Gastroesophageal sphincter (tissue), 4 donors: ENCODE measurements at regions not wholly inside any gene's neighbourhood (a gene's known extent, or its start where the extent isn't known, plus 50 kb on each side); places are given as distances from the start of the nearest gene placed in this dataset.
"Not testable (repeated sequence)": the region's sequence is repeated elsewhere in the genome, so short reads cannot be mapped to it uniquely, and the experiment has no call there.

Experiments
- ATAC-seq: fragments of 150-250 bp; one replicate; pipeline ENCODE4 v1.9.1; 2016; ENCODE audit warnings: mild to moderate bottlenecking, moderate library complexity
- H3K27ac ChIP-seq, 4 donors: fragments of 200-600 bp; sonication (generic) in 3 of 4; 1 replicate in 3 of 4; 2 replicates in 1 of 4; pipeline ENCODE4 v1.5.1; 2016 to 2019
- H3K27me3 ChIP-seq: fragments of 200-600 bp; sonication (generic); one replicate; pipeline ENCODE4 v1.5.1; 2019
- H3K36me3 ChIP-seq, 2 donors: fragments of 200-600 bp; sonication (generic); one replicate each; pipeline ENCODE4 v1.5.1; 2019; ENCODE audit warnings: control low read depth in 1 of 2
- H3K4me1 ChIP-seq, 3 donors: fragments of 200-600 bp; sonication (generic); 1 replicate in 2 of 3; 2 replicates in 1 of 3; pipeline ENCODE4 v1.5.1; 2016 to 2019; ENCODE audit warnings: control low read depth in 2 of 3
- H3K4me3 ChIP-seq, 2 donors: fragments of 200-600 bp; sonication (generic); one replicate each; pipeline ENCODE4 v1.5.1; 2019; ENCODE audit warnings: mild to moderate bottlenecking in 1 of 2, moderate library complexity in 1 of 2
- H3K9me3 ChIP-seq, 3 donors: fragments of 200-600 bp; sonication (generic); one replicate each; pipeline ENCODE4 v1.5.1; 2017 to 2019; ENCODE audit warnings: control low read depth in 2 of 3
- EP300 ChIP-seq: sonication (generic); formaldehyde crosslinking; IDR thresholded peaks from one replicate; pipeline ENCODE4 v1.6.1; 2017; ENCODE audit warnings: antibody characterized with exemption, mild to moderate bottlenecking
- POLR2A ChIP-seq, 2 donors: fragments of 450-650 bp; IDR thresholded peaks; one replicate each; pipeline ENCODE4 v1.6.1; 2017; ENCODE audit warnings: antibody characterized with exemption in 2 of 2, mild to moderate bottlenecking in 2 of 2, moderate library complexity in 1 of 2
- POLR2AphosphoS5 ChIP-seq: sonication (generic); formaldehyde crosslinking; IDR thresholded peaks from one replicate; pipeline ENCODE4 v1.6.1; 2017; ENCODE audit warnings: antibody characterized with exemption
- WGBS, 2 donors: methylation state at CpG; one replicate each; pipeline ENCODE4 v1.1.5; 2018; ENCODE audit warnings: low coverage in 1 of 2; 5-methylcytosine and 5-hydroxymethylcytosine counted together
- TF ChIP-seq, protein P1 (sequence below), 4 experiments: fragments of 200-600 bp in 2 of 4; fragments of 450-650 bp in 2 of 4; sonication (generic) in 1 of 4; IDR thresholded peaks; one replicate each; pipeline ENCODE4 v1.5.1; 2017 to 2019; ENCODE audit warnings: antibody characterized with exemption in 4 of 4, mild to moderate bottlenecking in 2 of 4, moderate library complexity in 2 of 4

DNA sequence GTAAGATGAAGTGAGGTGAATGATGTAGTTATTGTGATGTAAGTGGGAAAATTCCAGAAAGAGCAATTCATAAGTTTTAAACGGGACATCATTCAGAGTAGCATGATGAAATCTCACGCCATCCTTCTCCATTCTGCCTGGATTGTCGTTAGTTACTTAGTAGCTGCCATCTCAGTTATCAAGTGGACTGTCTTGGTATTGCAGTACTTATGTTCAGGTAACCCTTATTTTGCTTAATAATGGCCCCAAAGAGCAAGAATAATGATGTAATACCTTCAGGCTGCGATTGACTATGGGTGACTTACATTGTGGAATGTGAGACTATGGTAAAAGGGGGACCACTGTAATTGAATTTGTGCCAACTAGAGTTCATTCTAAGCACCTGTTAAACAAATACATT, 234.1 kb upstream of the TOM1L1 start:
- no peak overlapping the region for H3K27ac ChIP-seq
- ATAC-seq, result no peak
- H3K4me3 ChIP-seq, result no peak overlapping the region
- H3K36me3 ChIP-seq, result no peaks in the 10 kb centered on the region
- TF ChIP-seq POLR2A (IDR thresholded peaks at IDR 0.05), result no peak
- 71 to 85% methylated on average over 4 of the region's 4 CpGs for WGBS, 2 donors
- H3K27me3 ChIP-seq, result no peaks in the 10 kb centered on the region
- no peaks in the 10 kb centered on the region for H3K9me3 ChIP-seq
- no peaks in the 10 kb centered on the region for H3K4me1 ChIP-seq

DNA sequence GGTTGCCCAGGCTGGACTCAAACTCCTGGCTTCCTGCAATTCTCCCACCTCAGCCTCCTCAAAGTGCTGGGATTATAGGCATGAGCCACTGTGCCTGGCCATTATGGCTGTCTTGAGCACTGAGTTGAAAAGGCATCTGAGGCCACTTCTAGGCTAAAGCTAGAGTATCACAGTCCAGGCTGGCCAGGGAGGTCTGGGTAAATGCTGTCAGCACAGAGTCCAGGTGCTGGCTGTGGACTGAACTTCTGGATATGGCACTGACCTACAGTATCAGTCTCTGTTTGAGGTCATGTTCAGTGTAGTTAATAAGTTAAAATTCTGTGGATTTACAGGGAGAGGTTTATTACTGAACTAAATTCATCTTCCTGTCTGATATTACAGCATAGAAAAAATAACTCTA, 222.5 kb upstream of the TOM1L1 start:
- Histone ChIP-seq H3K27me3 (no peaks in the 10 kb centered on the region), H3K27ac (no peak overlapping the region), H3K9me3 (no peaks in the 10 kb centered on the region), H3K4me3 (no peak overlapping the region), H3K4me1 (no peaks in the 10 kb centered on the region), H3K36me3 (no peaks in the 10 kb centered on the region)
- TF ChIP-seq, protein P1, sequence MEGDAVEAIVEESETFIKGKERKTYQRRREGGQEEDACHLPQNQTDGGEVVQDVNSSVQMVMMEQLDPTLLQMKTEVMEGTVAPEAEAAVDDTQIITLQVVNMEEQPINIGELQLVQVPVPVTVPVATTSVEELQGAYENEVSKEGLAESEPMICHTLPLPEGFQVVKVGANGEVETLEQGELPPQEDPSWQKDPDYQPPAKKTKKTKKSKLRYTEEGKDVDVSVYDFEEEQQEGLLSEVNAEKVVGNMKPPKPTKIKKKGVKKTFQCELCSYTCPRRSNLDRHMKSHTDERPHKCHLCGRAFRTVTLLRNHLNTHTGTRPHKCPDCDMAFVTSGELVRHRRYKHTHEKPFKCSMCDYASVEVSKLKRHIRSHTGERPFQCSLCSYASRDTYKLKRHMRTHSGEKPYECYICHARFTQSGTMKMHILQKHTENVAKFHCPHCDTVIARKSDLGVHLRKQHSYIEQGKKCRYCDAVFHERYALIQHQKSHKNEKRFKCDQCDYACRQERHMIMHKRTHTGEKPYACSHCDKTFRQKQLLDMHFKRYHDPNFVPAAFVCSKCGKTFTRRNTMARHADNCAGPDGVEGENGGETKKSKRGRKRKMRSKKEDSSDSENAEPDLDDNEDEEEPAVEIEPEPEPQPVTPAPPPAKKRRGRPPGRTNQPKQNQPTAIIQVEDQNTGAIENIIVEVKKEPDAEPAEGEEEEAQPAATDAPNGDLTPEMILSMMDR (IDR thresholded peaks at IDR 0.05), result no peak
- TF ChIP-seq POLR2A (IDR thresholded peaks at IDR 0.05), result no peak
- TF ChIP-seq EP300, result no peak
- no peak for TF ChIP-seq POLR2AphosphoS5
- no peak for ATAC-seq

DNA sequence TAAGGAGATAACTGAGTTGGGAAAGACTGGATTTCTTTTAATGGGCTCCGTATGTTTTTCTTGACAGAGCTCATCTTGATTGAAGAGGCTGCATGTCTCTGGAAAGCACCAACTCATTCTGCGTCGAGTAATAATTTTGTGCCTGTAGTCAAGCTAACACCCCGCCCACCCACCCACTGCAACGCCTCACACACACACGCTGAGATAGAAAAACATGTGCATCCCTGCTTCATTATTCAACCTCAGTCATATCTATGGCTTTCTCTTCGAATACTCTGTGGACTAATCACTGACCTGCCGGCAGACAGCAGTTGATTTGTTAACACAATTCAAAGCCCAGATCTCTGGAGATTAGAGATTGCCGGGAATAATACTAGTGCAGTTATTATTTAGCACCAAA, 220.2 kb upstream of the TOM1L1 start:
- Histone ChIP-seq H3K27me3 (no peaks in the 10 kb centered on the region), H3K9me3 (no peaks in the 10 kb centered on the region), H3K4me1 (no peaks in the 10 kb centered on the region), H3K27ac (no peak overlapping the region), H3K4me3 (no peak overlapping the region), H3K36me3 (no peaks in the 10 kb centered on the region)
- WGBS, 2 donors, result 52 to 80% methylated on average over 4 to 6 of the region's 9 CpGs
- TF ChIP-seq EP300, result no peak
- TF ChIP-seq, protein P1 (IDR thresholded peaks at IDR 0.05), result no peak
- no peak for TF ChIP-seq POLR2AphosphoS5
- TF ChIP-seq POLR2A (IDR thresholded peaks at IDR 0.05), result no peak
- no peak for ATAC-seq

DNA sequence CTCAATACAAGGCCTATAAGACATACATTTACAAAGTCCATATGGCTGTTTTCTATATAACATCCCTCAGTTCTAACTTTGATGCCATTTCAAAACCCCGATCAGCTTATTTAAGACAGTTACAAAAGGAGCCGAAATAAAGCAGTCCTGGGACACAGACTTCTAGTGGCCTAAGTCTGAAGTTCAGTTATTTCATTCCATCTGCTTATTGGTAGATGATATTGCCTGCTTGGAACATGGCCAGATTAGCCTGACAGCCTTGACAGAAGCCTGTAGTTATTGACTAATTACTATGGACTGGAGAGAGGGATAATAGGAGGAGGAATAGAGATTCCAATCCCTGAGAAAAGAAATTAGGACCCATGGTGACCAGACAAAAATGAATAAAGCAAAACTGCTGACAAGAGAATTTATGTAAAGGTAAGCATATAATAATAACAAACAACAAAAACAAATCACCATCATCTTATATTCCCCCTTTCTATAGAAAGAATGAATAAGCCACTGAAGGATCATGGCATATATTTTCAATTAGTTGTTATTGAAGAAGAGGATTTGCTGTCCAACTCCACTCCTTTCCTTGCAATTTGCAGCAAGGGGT, 206.3 kb upstream of the TOM1L1 start:
- TF ChIP-seq POLR2AphosphoS5 (no peak), EP300 (no peak), POLR2A (IDR thresholded peaks at IDR 0.05) (no peak)
- TF ChIP-seq, protein P1 (IDR thresholded peaks at IDR 0.05), result no peak
- no peak overlapping the region for H3K4me3 ChIP-seq
- WGBS, 2 donors, result 79 to 87% methylated on average over 2 of the region's 2 CpGs
- no peak overlapping the region for H3K27ac ChIP-seq
- H3K4me1 ChIP-seq, result no peaks in the 10 kb centered on the region
- no peaks in the 10 kb centered on the region for H3K9me3 ChIP-seq
- H3K27me3 ChIP-seq, result no peaks in the 10 kb centered on the region
- no peak for ATAC-seq
- no peaks in the 10 kb centered on the region for H3K36me3 ChIP-seq

DNA sequence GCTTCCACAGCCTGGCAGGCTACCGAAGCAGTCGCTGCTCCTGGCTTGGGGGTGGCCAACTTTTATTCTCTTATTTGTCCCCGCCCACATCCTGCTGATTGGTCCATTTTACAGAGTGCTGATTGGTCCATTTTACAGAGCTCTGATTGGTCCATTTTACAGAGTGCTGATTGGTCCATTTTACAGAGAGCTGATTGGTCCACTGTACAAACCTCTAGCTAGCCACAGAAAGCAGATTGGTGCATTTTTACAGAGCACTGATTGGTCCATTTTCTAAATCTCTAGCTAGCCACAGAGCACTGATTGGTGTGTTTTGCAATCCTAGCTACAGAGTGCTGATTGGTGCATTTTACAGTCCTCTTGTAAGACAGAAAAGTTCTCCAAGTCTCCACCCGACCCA, 187.9 kb upstream of the TOM1L1 start:
- H3K27me3 ChIP-seq, H3K27ac ChIP-seq, ATAC-seq, H3K4me3 ChIP-seq, H3K4me1 ChIP-seq, H3K36me3 ChIP-seq: not testable (repeated sequence)
- peaks cover 0 to 16% (median 0%) of the 10 kb centered on the region in 3 donors for H3K9me3 ChIP-seq
- WGBS, 2 donors, result 23% methylated on average over 4 of the region's 4 CpGs; no CpG with 5 or more reads in 1 of the 2 donors

DNA sequence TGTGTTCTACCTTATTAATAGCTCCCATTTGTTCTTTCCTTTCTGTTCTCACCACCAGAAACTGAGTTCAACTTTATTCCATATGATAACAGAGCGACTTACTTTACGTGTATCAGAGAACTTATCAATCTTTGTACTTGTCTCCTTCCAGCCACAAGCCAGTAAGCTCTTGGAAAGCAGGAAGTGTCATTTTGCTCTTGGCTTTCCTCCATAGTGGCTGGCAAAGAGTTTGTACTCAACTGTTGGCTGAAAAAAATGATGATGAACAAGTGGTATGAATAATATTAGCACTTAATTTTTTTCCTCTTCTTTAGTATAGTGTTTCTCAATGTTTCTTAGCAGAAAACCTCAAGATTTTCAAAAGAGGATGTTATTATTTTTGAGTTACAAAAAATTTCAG, 182.4 kb upstream of the TOM1L1 start:
- Histone ChIP-seq H3K27ac (no peak overlapping the region), H3K4me1 (no peaks in the 10 kb centered on the region), H3K27me3 (no peaks in the 10 kb centered on the region), H3K9me3 (no peaks in the 10 kb centered on the region), H3K36me3 (no peaks in the 10 kb centered on the region), H3K4me3 (no peak overlapping the region)
- WGBS, 2 donors, result 73 to 75% methylated on average over 2 of the region's 2 CpGs
- ATAC-seq, result no peak
- TF ChIP-seq, protein P1 (IDR thresholded peaks at IDR 0.05), result no peak
- TF ChIP-seq POLR2AphosphoS5, result no peak
- no peak for TF ChIP-seq POLR2A (IDR thresholded peaks at IDR 0.05)
- no peak for TF ChIP-seq EP300
